ENCODE measurements at regions not wholly inside any gene's neighbourhood (a gene's known extent, or its start where the extent isn't known, plus 50 kb on each side); places are given as distances from the start of the nearest gene placed in this dataset.

- DNase-seq (ENCODE audit: extremely low spot score): no peak
- H3K4me1 ChIP-seq (ENCODE audit: insufficient read depth): no peaks in the 10 kb centered on the region
- no peak overlapping the region for H3K4me3 ChIP-seq (ENCODE audit: low read depth, low read length)
- H3K27ac ChIP-seq (ENCODE audit: low read depth): no peak overlapping the region
- H3K36me3 ChIP-seq (ENCODE audit: insufficient read depth): no peaks in the 10 kb centered on the region
- WGBS: 78% methylated on average over 1 of the region's 1 CpG
Measured at GRCh38 chr3:124108446-124108845, 116.5 kb upstream of the ROPN1 start.

- no peak for DNase-seq (ENCODE audit: extremely low spot score)
- Histone ChIP-seq H3K4me3 (ENCODE audit: low read depth, low read length) (no peak overlapping the region), H3K4me1 (ENCODE audit: insufficient read depth) (no peaks in the 10 kb centered on the region), H3K27ac (ENCODE audit: low read depth) (no peak overlapping the region), H3K36me3 (ENCODE audit: insufficient read depth) (no peaks in the 10 kb centered on the region)
- WGBS: 95% methylated on average over 5 of the region's 5 CpGs
Measured at GRCh38 chr3:124113485-124113884, 121.6 kb upstream of the ROPN1 start.

- no peak overlapping the region for H3K4me3 ChIP-seq (ENCODE audit: low read depth, low read length)
Measured at GRCh38 chr3:124115279-124115678, 123.4 kb upstream of the ROPN1 start.

GRCh38 chr3:124115956-124116355 lies 124.0 kb upstream of the ROPN1 start:
- WGBS: 55% methylated on average over 1 of the region's 1 CpG
- H3K36me3 ChIP-seq (ENCODE audit: insufficient read depth): no peaks in the 10 kb centered on the region
- H3K4me3 ChIP-seq (ENCODE audit: low read depth, low read length): no peak overlapping the region
- no peak for DNase-seq (ENCODE audit: extremely low spot score)
- no peaks in the 10 kb centered on the region for H3K4me1 ChIP-seq (ENCODE audit: insufficient read depth)
- H3K27ac ChIP-seq (ENCODE audit: low read depth): no peak overlapping the region

More at GRCh38 chr3:124115279-124115678, 123.4 kb upstream of the ROPN1 start:
- 67% methylated on average over 6 of the region's 6 CpGs for WGBS
- no peaks in the 10 kb centered on the region for H3K4me1 ChIP-seq (ENCODE audit: insufficient read depth)
- no peak overlapping the region for H3K27ac ChIP-seq (ENCODE audit: low read depth)
- no peaks in the 10 kb centered on the region for H3K36me3 ChIP-seq (ENCODE audit: insufficient read depth)
- no peak for DNase-seq (ENCODE audit: extremely low spot score)

- Histone ChIP-seq H3K4me1 (ENCODE audit: insufficient read depth) (no peaks in the 10 kb centered on the region), H3K4me3 (ENCODE audit: low read depth, low read length) (no peak overlapping the region), H3K27ac (ENCODE audit: low read depth) (no peak overlapping the region), H3K36me3 (ENCODE audit: insufficient read depth) (no peaks in the 10 kb centered on the region)
- DNase-seq (ENCODE audit: extremely low spot score): no peak
Measured at GRCh38 chr3:124116906-124117305, 125.0 kb upstream of the ROPN1 start.

GRCh38 chr3:124117486-124117885 lies 125.6 kb upstream of the ROPN1 start:
- no peak for DNase-seq (ENCODE audit: extremely low spot score)
- Histone ChIP-seq H3K4me3 (ENCODE audit: low read depth, low read length) (no peak overlapping the region), H3K4me1 (ENCODE audit: insufficient read depth) (no peaks in the 10 kb centered on the region), H3K36me3 (ENCODE audit: insufficient read depth) (no peaks in the 10 kb centered on the region), H3K27ac (ENCODE audit: low read depth) (no peak overlapping the region)
- 69% methylated on average over 3 of the region's 3 CpGs for WGBS

DNA sequence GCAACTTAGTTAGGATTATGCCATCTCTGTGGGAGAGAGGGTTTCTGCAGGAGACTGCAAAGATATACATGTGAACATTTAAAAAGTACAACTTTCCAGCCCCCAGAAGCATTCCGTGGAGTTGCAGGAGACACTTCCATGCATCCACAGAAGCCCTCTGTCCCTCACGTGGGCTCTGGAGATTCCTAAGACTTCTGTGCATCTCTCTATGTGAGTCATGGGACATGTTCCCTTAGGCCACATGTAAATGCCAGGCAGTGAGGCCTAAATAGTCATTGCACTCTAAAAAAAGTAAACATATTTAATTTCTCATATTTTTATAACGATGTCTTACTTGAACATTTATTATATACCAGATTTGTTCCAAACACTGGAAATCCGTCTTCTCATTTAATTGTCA lies 126.5 kb upstream of the ROPN1 start:
- H3K27ac ChIP-seq (ENCODE audit: low read depth): no peak overlapping the region
- H3K36me3 ChIP-seq (ENCODE audit: insufficient read depth): no peaks in the 10 kb centered on the region
- WGBS: 79% methylated on average over 4 of the region's 4 CpGs
- DNase-seq (ENCODE audit: extremely low spot score): no peak
- no peaks in the 10 kb centered on the region for H3K4me1 ChIP-seq (ENCODE audit: insufficient read depth)
- no peak overlapping the region for H3K4me3 ChIP-seq (ENCODE audit: low read depth, low read length)

GRCh38 chr3:124119056-124119716 lies 127.3 kb upstream of the ROPN1 start:
- no peak overlapping the region for H3K4me3 ChIP-seq (ENCODE audit: low read depth, low read length)
- no peak for DNase-seq (ENCODE audit: extremely low spot score)
- WGBS: 54% methylated on average over 4 of the region's 4 CpGs
- no peak overlapping the region for H3K27ac ChIP-seq (ENCODE audit: low read depth)
- H3K4me1 ChIP-seq (ENCODE audit: insufficient read depth): no peaks in the 10 kb centered on the region
- H3K36me3 ChIP-seq (ENCODE audit: insufficient read depth): no peaks in the 10 kb centered on the region

GRCh38 chr3:124121379-124122312 lies 129.7 kb upstream of the ROPN1 start:
- Histone ChIP-seq H3K36me3 (ENCODE audit: insufficient read depth) (no peaks in the 10 kb centered on the region), H3K4me3 (ENCODE audit: low read depth, low read length) (no peak overlapping the region), H3K4me1 (ENCODE audit: insufficient read depth) (no peaks in the 10 kb centered on the region), H3K27ac (ENCODE audit: low read depth) (no peak overlapping the region)
- DNase-seq (ENCODE audit: extremely low spot score): no peak
- WGBS: 84% methylated on average over 1 of the region's 1 CpG

GRCh38 chr3:124125315-124125714 lies 133.4 kb upstream of the ROPN1 start:
- Histone ChIP-seq H3K36me3 (ENCODE audit: insufficient read depth) (no peaks in the 10 kb centered on the region), H3K4me3 (ENCODE audit: low read depth, low read length) (no peak overlapping the region), H3K27ac (ENCODE audit: low read depth) (no peak overlapping the region), H3K4me1 (ENCODE audit: insufficient read depth) (no peaks in the 10 kb centered on the region)
- no peak for DNase-seq (ENCODE audit: extremely low spot score)
- WGBS: 61% methylated on average over 1 of the region's 1 CpG

DNA sequence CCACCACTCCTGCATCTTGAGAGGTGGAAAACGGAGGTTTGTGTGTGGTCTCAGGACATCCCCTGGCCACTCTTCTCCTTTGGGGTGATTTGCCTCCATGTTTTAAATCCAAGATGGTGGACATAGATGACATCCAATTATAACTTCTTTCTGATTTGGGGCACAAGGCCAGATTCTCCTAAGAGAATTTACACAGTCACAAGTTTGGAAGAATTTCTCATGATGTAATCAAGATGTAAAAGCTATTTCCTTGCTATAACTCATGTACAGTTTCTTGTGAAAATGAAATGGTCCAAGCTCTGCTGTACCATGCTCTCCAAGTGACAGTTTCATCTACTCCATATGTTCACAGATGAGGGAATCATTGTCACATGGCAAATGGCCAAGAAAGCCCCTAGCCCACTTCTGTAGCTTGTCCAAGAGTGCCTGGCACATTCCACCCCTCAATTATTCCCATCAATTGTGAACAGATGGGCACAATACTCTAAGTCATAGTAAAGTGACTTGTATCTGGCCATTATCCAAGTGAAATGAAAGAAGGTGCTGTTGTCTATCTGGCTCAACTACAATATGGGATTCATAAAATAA lies 134.6 kb upstream of the ROPN1 start:
- H3K4me3 ChIP-seq (ENCODE audit: low read depth, low read length): no peak overlapping the region
- H3K27ac ChIP-seq (ENCODE audit: low read depth): no peak overlapping the region
- no peak for DNase-seq (ENCODE audit: extremely low spot score)
- WGBS: 87% methylated on average over 1 of the region's 1 CpG
- no peaks in the 10 kb centered on the region for H3K36me3 ChIP-seq (ENCODE audit: insufficient read depth)
- no peaks in the 10 kb centered on the region for H3K4me1 ChIP-seq (ENCODE audit: insufficient read depth)

- Histone ChIP-seq H3K36me3 (ENCODE audit: insufficient read depth) (no peaks in the 10 kb centered on the region), H3K4me1 (ENCODE audit: insufficient read depth) (no peaks in the 10 kb centered on the region), H3K4me3 (ENCODE audit: low read depth, low read length) (no peak overlapping the region), H3K27ac (ENCODE audit: low read depth) (no peak overlapping the region)
- no peak for DNase-seq (ENCODE audit: extremely low spot score)
Measured at GRCh38 chr3:124131158-124131557, 139.2 kb upstream of the ROPN1 start.

- Histone ChIP-seq H3K4me1 (ENCODE audit: insufficient read depth) (no peaks in the 10 kb centered on the region), H3K27ac (ENCODE audit: low read depth) (no peak overlapping the region), H3K4me3 (ENCODE audit: low read depth, low read length) (no peak overlapping the region), H3K36me3 (ENCODE audit: insufficient read depth) (no peaks in the 10 kb centered on the region)
- no peak for DNase-seq (ENCODE audit: extremely low spot score)
- 79% methylated on average over 2 of the region's 2 CpGs for WGBS
Measured at GRCh38 chr3:124131580-124131979, 139.7 kb upstream of the ROPN1 start.

- no peaks in the 10 kb centered on the region for H3K4me1 ChIP-seq (ENCODE audit: insufficient read depth)
- no peaks in the 10 kb centered on the region for H3K36me3 ChIP-seq (ENCODE audit: insufficient read depth)
- H3K27ac ChIP-seq (ENCODE audit: low read depth): no peak overlapping the region
- DNase-seq (ENCODE audit: extremely low spot score): no peak
- no peak overlapping the region for H3K4me3 ChIP-seq (ENCODE audit: low read depth, low read length)
- WGBS: 54% methylated on average over 2 of the region's 2 CpGs
Measured at GRCh38 chr3:124132813-124133212, 140.9 kb upstream of the ROPN1 start.

Data from urinary bladder (tissue), 3 donors.